MCF 10A (cell line): ENCODE measurements at regions not wholly inside any gene's neighbourhood (a gene's known extent, or its start where the extent isn't known, plus 50 kb on each side); places are given as distances from the start of the nearest gene placed in this dataset.

Experiments
- BruUV-seq: library from RNA; stranded (reverse); fragments of 400-500 nt; replicated peaks from 2 replicates; lab custom pipeline; 2021; lab: Mats Ljungman, UMichigan
- CTCF ChIA-PET: fragments of 300-600 bp; sonication (Branson Sonifier 250); formaldehyde crosslinking; extraction: SDS; loops from one replicate; lab custom pipeline; 2021; ENCODE audit warnings: antibody characterized with exemption, inconsistent platforms; lab: Yijun Ruan, JAX
- POLR2A ChIA-PET: fragments of 300-600, 350-650 bp; sonication (Branson Sonifier 250); formaldehyde crosslinking; extraction: SDS; loops from one replicate; lab custom pipeline; 2020; ENCODE audit warnings: antibody characterized with exemption, inconsistent platforms; lab: Yijun Ruan, JAX
- DNase-seq: peaks from one replicate; pipeline ENCODE4 v3.0.0-alpha.2; 2018; ENCODE audit not compliant: unreplicated experiment
- H3K27ac Mint-ChIP-seq: one replicate; pipeline ENCODE4 v1.8.0; 2022; ENCODE audit warnings: mild to moderate bottlenecking, low read depth, mixed read lengths; ENCODE audit not compliant: unreplicated experiment
- H3K27me3 Mint-ChIP-seq: one replicate; pipeline ENCODE4 v1.8.0; 2022; ENCODE audit warnings: mixed read lengths; ENCODE audit not compliant: insufficient read depth, unreplicated experiment
- H3K36me3 Mint-ChIP-seq: one replicate; pipeline ENCODE4 v1.8.0; 2022; ENCODE audit warnings: mild to moderate bottlenecking, moderate library complexity, mixed read lengths; ENCODE audit not compliant: insufficient read depth, unreplicated experiment
- H3K4me1 Mint-ChIP-seq: one replicate; pipeline ENCODE4 v1.8.0; 2022; ENCODE audit warnings: mixed read lengths; ENCODE audit not compliant: insufficient read depth, unreplicated experiment
- H3K4me3 Mint-ChIP-seq: one replicate; pipeline ENCODE4 v1.8.0; 2022; ENCODE audit warnings: mild to moderate bottlenecking, moderate library complexity, mixed read lengths; ENCODE audit not compliant: unreplicated experiment
- H3K9me3 Mint-ChIP-seq: one replicate; pipeline ENCODE4 v1.8.0; 2022; ENCODE audit warnings: mixed read lengths; ENCODE audit not compliant: unreplicated experiment
- CTCF ChIP-seq: fragments of 200-600 bp; IDR thresholded peaks from one replicate; pipeline ENCODE4 v1.8.0; 2022; ENCODE audit warnings: antibody characterized with exemption, mild to moderate bottlenecking; ENCODE audit not compliant: unreplicated experiment
- intact Hi-C: fragments of 100-400 bp; cut with micrococcal nuclease; formaldehyde crosslinking; loops from 2 replicates; pipeline ENCODE4 v1.14.1; 2022

GRCh38 chr1:79373481-79374125, 367.1 kb upstream of the ADGRL4 start:
- peaks cover 12% of the 10 kb centered on the region for H3K4me1 Mint-ChIP-seq
- no peaks in the 10 kb centered on the region for H3K36me3 Mint-ChIP-seq
- no peak for TF ChIP-seq CTCF
- BruUV-seq = no TSS peak
- ChIA-PET POLR2A (interaction anchor here (0.6 kb wide), 1 partner anchor 9 kb away, joined by 3 read pairs; no protein-coding TSS in a partner anchor), CTCF (interaction anchor here (0.5 to 0.7 kb wide), 2 partner anchors 9 to 48 kb away, joined by 3 to 4 read pairs; no protein-coding TSS in a partner anchor)
- H3K27ac Mint-ChIP-seq = no peak overlapping the region
- H3K4me3 Mint-ChIP-seq = no peak overlapping the region
- H3K27me3 Mint-ChIP-seq = no peaks in the 10 kb centered on the region
- DNase-seq = peak; percentile 75
- no peaks in the 10 kb centered on the region for H3K9me3 Mint-ChIP-seq
- intact Hi-C loops = no loop called here

- CTCF ChIA-PET = interaction anchor here (0.6 kb wide), 1 partner anchor 19 kb away, joined by 3 read pairs; no protein-coding TSS in a partner anchor
- POLR2A ChIA-PET = no interaction called here
Measured at GRCh38 chr1:79371802-79372201, 365.3 kb upstream of the ADGRL4 start.

GRCh38 chr1:79369091-79369490, 362.6 kb upstream of the ADGRL4 start:
- Mint-ChIP-seq H3K36me3 (no peaks in the 10 kb centered on the region), H3K27me3 (no peaks in the 10 kb centered on the region), H3K4me3 (no peak overlapping the region), H3K4me1 (peaks cover 6% of the 10 kb centered on the region), H3K27ac (no peak overlapping the region), H3K9me3 (no peaks in the 10 kb centered on the region)
- DNase-seq = no peak
- ChIA-PET CTCF (no interaction called here), POLR2A (no interaction called here)
- no TSS peak for BruUV-seq
- no peak for TF ChIP-seq CTCF
- intact Hi-C loops = no loop called here

More at GRCh38 chr1:79371802-79372201, 365.3 kb upstream of the ADGRL4 start:
- no peaks in the 10 kb centered on the region for H3K9me3 Mint-ChIP-seq
- intact Hi-C loops = no loop called here
- H3K27me3 Mint-ChIP-seq = no peaks in the 10 kb centered on the region
- BruUV-seq = no TSS peak
- DNase-seq = no peak
- H3K4me3 Mint-ChIP-seq = no peak overlapping the region
- H3K4me1 Mint-ChIP-seq = peaks cover 12% of the 10 kb centered on the region
- H3K27ac Mint-ChIP-seq = no peak overlapping the region
- H3K36me3 Mint-ChIP-seq = no peaks in the 10 kb centered on the region
- TF ChIP-seq CTCF = no peak

- Mint-ChIP-seq H3K4me3 (no peak overlapping the region), H3K27ac (no peak overlapping the region), H3K4me1 (no peaks in the 10 kb centered on the region), H3K36me3 (no peaks in the 10 kb centered on the region), H3K9me3 (no peaks in the 10 kb centered on the region), H3K27me3 (no peaks in the 10 kb centered on the region)
- ChIA-PET POLR2A (interaction anchor here (0.7 kb wide), 2 partner anchors 9 to 13 kb away, joined by 3 read pairs; no protein-coding TSS in a partner anchor), CTCF (interaction anchor here (0.8 to 1.0 kb wide), 2 partner anchors 9 to 11 kb away, joined by 4 to 7 read pairs; no protein-coding TSS in a partner anchor)
- no TSS peak for BruUV-seq
- no peak for DNase-seq
- TF ChIP-seq CTCF = no peak
- intact Hi-C loops = no loop called here
Measured at GRCh38 chr1:79364896-79365295, 358.4 kb upstream of the ADGRL4 start.
